ENCODE measurements at regions not wholly inside any gene's neighbourhood (a gene's known extent, or its start where the extent isn't known, plus 50 kb on each side); places are given as distances from the start of the nearest gene placed in this dataset.

DNA sequence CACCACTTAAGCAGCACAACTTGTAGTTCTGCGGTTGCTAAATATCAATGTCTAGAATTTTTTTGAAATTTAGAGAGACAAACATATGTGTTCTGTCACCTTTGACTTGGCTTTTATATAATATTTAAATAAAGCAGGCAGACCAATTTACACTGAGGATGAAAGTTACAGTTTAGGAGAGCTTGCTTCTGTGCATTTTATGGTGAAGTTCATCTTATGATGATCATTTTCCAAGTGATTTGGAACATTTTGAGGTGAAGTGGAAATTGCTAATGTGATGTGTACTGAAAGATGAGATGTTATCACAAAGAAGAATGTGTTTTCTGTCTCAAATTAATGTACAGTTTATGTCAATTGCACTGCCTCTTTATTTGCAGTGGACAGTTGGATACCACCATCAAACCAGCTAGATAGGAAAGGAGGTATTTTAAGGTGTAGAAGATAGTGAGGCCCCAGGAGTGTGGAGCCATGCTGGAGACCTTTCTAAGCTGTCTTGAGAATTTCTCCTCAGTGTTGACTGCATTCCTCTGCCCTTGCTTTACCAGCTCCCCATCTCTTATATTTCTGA is 461.9 kb downstream of the UTRN start:
- Mint-ChIP-seq H3K4me3 (no peak overlapping the region), H3K27me3 (no peaks in the 10 kb centered on the region), H3K4me1 (peaks cover 1% of the 10 kb centered on the region), H3K27ac (no peak overlapping the region), H3K9me3 (ENCODE audit: insufficient read depth) (no peaks in the 10 kb centered on the region)
- POLR2A ChIA-PET = no interaction called here
- CTCF ChIA-PET = no interaction called here
- H3K4me2 ChIP-seq (replicated peaks; ENCODE audit: low read depth, low read length, poor library complexity, severe bottlenecking) = no peak overlapping the region
- peaks cover 16 to 35% of the 10 kb centered on the region in 2 experiments for H3K36me3 ChIP-seq (replicated peaks in 1 of 2; ENCODE audit: control extremely low read depth in 1 of 2, control insufficient read depth in 1 of 2, extremely low read depth in 1 of 2, insufficient read depth in 2 of 2, low read length in 1 of 2)
- peaks cover 2% of the 10 kb centered on the region for H3K79me2 ChIP-seq (ENCODE audit: control insufficient read depth, insufficient read depth, low read length)
- H3K27me3 ChIP-seq (replicated peaks in 1 of 4; ENCODE audit: control extremely low read depth in 1 of 4, control insufficient read depth in 3 of 4, insufficient read depth in 4 of 4, low read length in 3 of 4) = no peaks in the 10 kb centered on the region
- WGBS (ENCODE audit: insufficient coverage) = no CpG with 5 or more reads among the region's 1 CpG
- H3K9me3 ChIP-seq (ENCODE audit: control extremely low read depth in 1 of 3, control insufficient read depth in 2 of 3, insufficient read depth in 1 of 3, low read length in 2 of 3) = no peaks in the 10 kb centered on the region
- intact Hi-C loops (cut with micrococcal nuclease) = no loop called here
- H4K20me1 ChIP-seq (ENCODE audit: control insufficient read depth, insufficient read depth, low read length, poor library complexity, severe bottlenecking) = no peaks in the 10 kb centered on the region
- no peak overlapping the region for H2AFZ ChIP-seq (ENCODE audit: insufficient read depth, low read depth, low read length, poor library complexity, severe bottlenecking)
- DNase-seq (no peak), ATAC-seq (ENCODE audit: low read depth) (no peak)
- H3K4me3 ChIP-seq (ENCODE audit: control extremely low read depth in 1 of 5, extremely low read depth in 1 of 5, insufficient read depth in 1 of 5, low read depth in 2 of 5, low read length in 4 of 5) = no peak overlapping the region
- H3K4me1 ChIP-seq (ENCODE audit: control insufficient read depth in 2 of 2, insufficient read depth in 2 of 2, low read length in 2 of 2) = no peaks in the 10 kb centered on the region
- TF ChIP-seq EZH2 (IDR thresholded peaks at IDR 0.05; ENCODE audit: borderline replicate concordance, insufficient read depth, low read depth, low read length, poor library complexity, severe bottlenecking) (no peak), CTCF (IDR thresholded peaks at IDR 0.05) (no peak)
- no peak overlapping the region for H3K27ac ChIP-seq (ENCODE audit: low read length in 2 of 2)
- no peak overlapping the region for H3K9ac ChIP-seq (ENCODE audit: low read length)

DNA sequence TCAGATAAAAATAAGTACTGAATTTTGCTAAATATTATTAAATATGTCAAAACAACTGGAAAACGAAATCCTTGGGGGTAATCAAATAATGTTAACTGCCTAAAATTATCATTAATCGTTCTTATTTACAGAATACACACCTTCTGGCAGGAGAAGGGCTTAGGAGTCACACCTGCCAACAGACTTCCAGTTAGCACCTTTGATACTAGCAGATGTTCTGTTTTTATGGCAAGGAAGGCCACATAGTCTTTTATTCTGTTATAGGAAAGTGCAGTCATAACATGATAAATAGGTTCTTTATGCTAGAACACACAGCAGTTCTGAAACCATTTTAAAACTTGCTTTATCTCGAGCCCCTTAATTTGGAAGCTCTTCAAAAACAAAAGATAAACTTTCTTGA is 464.1 kb downstream of the UTRN start:
- no peak overlapping the region for H2AFZ ChIP-seq (ENCODE audit: insufficient read depth, low read depth, low read length, poor library complexity, severe bottlenecking)
- Mint-ChIP-seq H3K4me3 (no peak overlapping the region), H3K9me3 (ENCODE audit: insufficient read depth) (no peaks in the 10 kb centered on the region), H3K4me1 (peaks cover 10% of the 10 kb centered on the region), H3K27ac (no peak overlapping the region), H3K27me3 (no peaks in the 10 kb centered on the region)
- ATAC-seq (ENCODE audit: low read depth) = no peak
- no peaks in the 10 kb centered on the region for H4K20me1 ChIP-seq (ENCODE audit: control insufficient read depth, insufficient read depth, low read length, poor library complexity, severe bottlenecking)
- no peak overlapping the region for H3K9ac ChIP-seq (ENCODE audit: low read length)
- DNase-seq = no peak
- H3K27me3 ChIP-seq (replicated peaks in 1 of 4; ENCODE audit: control extremely low read depth in 1 of 4, control insufficient read depth in 3 of 4, insufficient read depth in 4 of 4, low read length in 3 of 4) = no peaks in the 10 kb centered on the region
- 80% methylated on average over 1 of the region's 3 CpGs for WGBS (ENCODE audit: insufficient coverage)
- H3K4me3 ChIP-seq (ENCODE audit: control extremely low read depth in 1 of 5, extremely low read depth in 1 of 5, insufficient read depth in 1 of 5, low read depth in 2 of 5, low read length in 4 of 5) = no peak overlapping the region
- H3K36me3 ChIP-seq (replicated peaks in 1 of 2; ENCODE audit: control extremely low read depth in 1 of 2, control insufficient read depth in 1 of 2, extremely low read depth in 1 of 2, insufficient read depth in 2 of 2, low read length in 1 of 2) = peaks cover 19 to 48% of the 10 kb centered on the region in 2 experiments
- H3K4me2 ChIP-seq (replicated peaks; ENCODE audit: low read depth, low read length, poor library complexity, severe bottlenecking) = no peak overlapping the region
- intact Hi-C loops (cut with micrococcal nuclease) = no loop called here
- CTCF ChIA-PET = no interaction called here
- TF ChIP-seq CTCF (IDR thresholded peaks at IDR 0.05) (no peak), EZH2 (IDR thresholded peaks at IDR 0.05; ENCODE audit: borderline replicate concordance, insufficient read depth, low read depth, low read length, poor library complexity, severe bottlenecking) (no peak)
- no peak overlapping the region for H3K27ac ChIP-seq (ENCODE audit: low read length in 2 of 2)
- H3K9me3 ChIP-seq (ENCODE audit: control extremely low read depth in 1 of 3, control insufficient read depth in 2 of 3, insufficient read depth in 1 of 3, low read length in 2 of 3) = no peaks in the 10 kb centered on the region
- POLR2A ChIA-PET = no interaction called here
- peaks cover 2% of the 10 kb centered on the region for H3K79me2 ChIP-seq (ENCODE audit: control insufficient read depth, insufficient read depth, low read length)
- peaks cover 0 to 4% of the 10 kb centered on the region in 2 donors for H3K4me1 ChIP-seq (ENCODE audit: control insufficient read depth in 2 of 2, insufficient read depth in 2 of 2, low read length in 2 of 2)
